Astrocyte of the spinal cord (primary cell): ENCODE measurements at regions not wholly inside any gene's neighbourhood (a gene's known extent, or its start where the extent isn't known, plus 50 kb on each side); places are given as distances from the start of the nearest gene placed in this dataset.

Experiments
- DNase-seq: peaks from one replicate; pipeline ENCODE4 v3.0.0; 2011; ENCODE audit warnings: low read depth, low spot score
- H3K4me3 ChIP-seq: 2 replicates; pipeline ENCODE4 v1.5.1; 2011; ENCODE audit warnings: low read depth, mild to moderate bottlenecking, low read length, moderate library complexity
- CTCF ChIP-seq: IDR thresholded peaks from 2 replicates; pipeline ENCODE4 v1.5.1; 2012; ENCODE audit warnings: low read depth, mild to moderate bottlenecking, low read length, inconsistent platforms
- in situ Hi-C: cut with HindIII; loops from 2 replicates; pipeline ENCODE4 v1.10.0; 2017; ENCODE audit warnings: low sequenced_read_pairs

GRCh38 chr2:177053038-177053437, 159.6 kb upstream of the HNRNPA3 start:
- in situ Hi-C loops, result no loop called here
- no peak for TF ChIP-seq CTCF

GRCh38 chr2:177053716-177054115, 158.9 kb upstream of the HNRNPA3 start:
- TF ChIP-seq CTCF, result no peak
- no peak overlapping the region for H3K4me3 ChIP-seq
- in situ Hi-C loops, result no loop called here
- no peak for DNase-seq

More at GRCh38 chr2:177053038-177053437, 159.6 kb upstream of the HNRNPA3 start:
- no peak overlapping the region for H3K4me3 ChIP-seq
- no peak for DNase-seq

- H3K4me3 ChIP-seq, result no peak overlapping the region
- in situ Hi-C loops, result no loop called here
- no peak for DNase-seq
- TF ChIP-seq CTCF, result peak; percentile 15
Measured at GRCh38 chr2:177056481-177056929, 156.1 kb upstream of the HNRNPA3 start.

GRCh38 chr2:177058747-177059146, 153.8 kb upstream of the HNRNPA3 start:
- no peak for DNase-seq
- in situ Hi-C loops, result no loop called here
- H3K4me3 ChIP-seq, result no peak overlapping the region
- TF ChIP-seq CTCF, result no peak

GRCh38 chr2:177059293-177059692, 153.3 kb upstream of the HNRNPA3 start:
- DNase-seq, result no peak
- H3K4me3 ChIP-seq, result no peak overlapping the region
- no peak for TF ChIP-seq CTCF
- in situ Hi-C loops, result no loop called here

GRCh38 chr2:177063331-177063730, 149.3 kb upstream of the HNRNPA3 start:
- H3K4me3 ChIP-seq, result no peak overlapping the region
- DNase-seq, result no peak
- TF ChIP-seq CTCF, result no peak
- in situ Hi-C loops, result no loop called here

- H3K4me3 ChIP-seq, result no peak overlapping the region
- DNase-seq, result no peak
- TF ChIP-seq CTCF, result no peak
- in situ Hi-C loops, result no loop called here
Measured at GRCh38 chr2:177064422-177064821, 148.2 kb upstream of the HNRNPA3 start.
